Ishikawa (cell line): ENCODE measurements at regions not wholly inside any gene's neighbourhood (a gene's known extent, or its start where the extent isn't known, plus 50 kb on each side); places are given as distances from the start of the nearest gene placed in this dataset.

ENCODE experiments used
- RAD21 ChIP-seq: IDR thresholded peaks from 2 replicates; pipeline ENCODE4 v1.6.1; 2012; ENCODE audit warnings: low read depth
- TAF1 ChIP-seq: IDR thresholded peaks from 2 replicates; pipeline ENCODE4 v1.6.1; 2012; ENCODE audit warnings: low read depth, mild to moderate bottlenecking
- TEAD4 ChIP-seq: IDR thresholded peaks from 2 replicates; pipeline ENCODE4 v1.6.1; 2012
- USF1 ChIP-seq: IDR thresholded peaks from 2 replicates; pipeline ENCODE4 v1.6.1; 2012
- YY1 ChIP-seq: IDR thresholded peaks from 2 replicates; pipeline ENCODE4 v1.6.1; 2012; ENCODE audit warnings: low read depth
- TF ChIP-seq, protein P1 (sequence below): IDR thresholded peaks from 2 replicates; pipeline ENCODE4 v1.6.1; 2012

GRCh38 chr5:169351721-169352120 lies 50.8 kb upstream of the SLIT3 start:
- TF ChIP-seq TAF1 (no peak), USF1 (no peak), YY1 (no peak), TEAD4 (no peak), RAD21 (no peak)
- TF ChIP-seq, protein P1, sequence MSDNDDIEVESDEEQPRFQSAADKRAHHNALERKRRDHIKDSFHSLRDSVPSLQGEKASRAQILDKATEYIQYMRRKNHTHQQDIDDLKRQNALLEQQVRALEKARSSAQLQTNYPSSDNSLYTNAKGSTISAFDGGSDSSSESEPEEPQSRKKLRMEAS = no peak
